NCI-H82 (cell line): ENCODE measurements at regions not wholly inside any gene's neighbourhood (a gene's known extent, or its start where the extent isn't known, plus 50 kb on each side); places are given as distances from the start of the nearest gene placed in this dataset.
A peak's percentile ranks its signal among the peaks of the same experiment; 100 is the strongest.

Source experiments
- DNase-seq: peaks from one replicate; lab custom pipeline; 2025; lab: John Stamatoyannopoulos, UW

- DNase-seq: no peak
These were observed 106.1 kb upstream of the ALDH1B1 start for GRCh38 chr9:38286357-38286756.

- DNase-seq: no peak
These were observed 107.3 kb upstream of the ALDH1B1 start for GRCh38 chr9:38285236-38285635.

- peak; percentile 98 for DNase-seq
These were observed 107.9 kb upstream of the ALDH1B1 start for GRCh38 chr9:38284588-38285051.

- DNase-seq: peak; percentile 44
These were observed 108.4 kb upstream of the ALDH1B1 start for GRCh38 chr9:38284039-38284575.

GRCh38 chr9:38282756-38283155, 109.7 kb upstream of the ALDH1B1 start:
- DNase-seq: no peak

GRCh38 chr9:38281917-38282316, 110.6 kb upstream of the ALDH1B1 start:
- no peak for DNase-seq

- no peak for DNase-seq
These were observed 111.3 kb upstream of the ALDH1B1 start for GRCh38 chr9:38281196-38281595.

GRCh38 chr9:38280251-38280800, 112.2 kb upstream of the ALDH1B1 start:
- DNase-seq: no peak

GRCh38 chr9:38278931-38279679, 113.4 kb upstream of the ALDH1B1 start:
- DNase-seq: peak; percentile 8

GRCh38 chr9:38278457-38278856, 114.0 kb upstream of the ALDH1B1 start:
- no peak for DNase-seq

GRCh38 chr9:38277601-38278200, 114.8 kb upstream of the ALDH1B1 start:
- DNase-seq: no peak

- no peak for DNase-seq
These were observed 115.6 kb upstream of the ALDH1B1 start for GRCh38 chr9:38276771-38277439.

- no peak for DNase-seq
These were observed 117.7 kb upstream of the ALDH1B1 start for GRCh38 chr9:38274800-38275199.

- no peak for DNase-seq
These were observed 119.8 kb upstream of the ALDH1B1 start for GRCh38 chr9:38272710-38273109.

- DNase-seq: no peak
These were observed 120.7 kb upstream of the ALDH1B1 start for GRCh38 chr9:38271666-38272241.

GRCh38 chr9:38269775-38270174, 122.7 kb upstream of the ALDH1B1 start:
- no peak for DNase-seq

- DNase-seq: peak; percentile 21
These were observed 129.0 kb upstream of the ALDH1B1 start for GRCh38 chr9:38263532-38263931.

- DNase-seq: no peak
These were observed 132.8 kb upstream of the ALDH1B1 start for GRCh38 chr9:38259519-38260218.

GRCh38 chr9:38259056-38259455, 133.4 kb upstream of the ALDH1B1 start:
- no peak for DNase-seq

- no peak for DNase-seq
These were observed 134.8 kb upstream of the ALDH1B1 start for GRCh38 chr9:38257626-38258215.

GRCh38 chr9:38256461-38256860, 136.0 kb upstream of the ALDH1B1 start:
- no peak for DNase-seq
